ENCODE measurements at regions not wholly inside any gene's neighbourhood (a gene's known extent, or its start where the extent isn't known, plus 50 kb on each side); places are given as distances from the start of the nearest gene placed in this dataset.

DNA sequence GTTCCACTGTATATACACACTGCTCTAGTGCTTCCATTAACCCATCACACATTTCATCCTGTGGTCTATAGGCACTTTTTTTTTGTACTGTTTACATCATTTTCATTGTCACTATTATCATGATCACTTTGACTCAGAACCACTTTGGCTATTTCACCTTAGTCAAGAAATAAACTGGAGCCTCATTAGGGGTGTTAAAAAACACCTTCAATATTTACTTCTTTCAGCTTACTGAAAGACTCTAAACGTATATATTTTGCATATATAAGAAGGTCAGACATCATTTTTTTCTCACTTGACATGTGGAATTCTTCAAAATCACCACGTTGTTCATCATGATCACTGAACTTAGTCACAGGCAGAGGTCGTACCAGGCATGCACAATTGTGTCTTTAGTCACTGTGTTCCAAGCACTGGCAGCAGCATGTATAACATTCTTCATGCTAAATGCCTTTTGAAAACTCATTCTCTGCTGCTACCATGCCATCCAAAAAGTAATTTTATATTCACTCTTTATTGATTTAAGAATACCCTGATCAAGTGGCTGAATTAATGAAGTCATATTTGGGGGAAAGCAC, 229.2 kb upstream of the ARSJ start:
- Histone ChIP-seq H3K27me3 (no peaks in the 10 kb centered on the region), H3K4me1 (no peaks in the 10 kb centered on the region), H3K9me3 (no peaks in the 10 kb centered on the region), H3K4me3 (no peak overlapping the region), H3K36me3 (no peaks in the 10 kb centered on the region), H3K27ac (no peak overlapping the region)
- TF ChIP-seq, protein P1, sequence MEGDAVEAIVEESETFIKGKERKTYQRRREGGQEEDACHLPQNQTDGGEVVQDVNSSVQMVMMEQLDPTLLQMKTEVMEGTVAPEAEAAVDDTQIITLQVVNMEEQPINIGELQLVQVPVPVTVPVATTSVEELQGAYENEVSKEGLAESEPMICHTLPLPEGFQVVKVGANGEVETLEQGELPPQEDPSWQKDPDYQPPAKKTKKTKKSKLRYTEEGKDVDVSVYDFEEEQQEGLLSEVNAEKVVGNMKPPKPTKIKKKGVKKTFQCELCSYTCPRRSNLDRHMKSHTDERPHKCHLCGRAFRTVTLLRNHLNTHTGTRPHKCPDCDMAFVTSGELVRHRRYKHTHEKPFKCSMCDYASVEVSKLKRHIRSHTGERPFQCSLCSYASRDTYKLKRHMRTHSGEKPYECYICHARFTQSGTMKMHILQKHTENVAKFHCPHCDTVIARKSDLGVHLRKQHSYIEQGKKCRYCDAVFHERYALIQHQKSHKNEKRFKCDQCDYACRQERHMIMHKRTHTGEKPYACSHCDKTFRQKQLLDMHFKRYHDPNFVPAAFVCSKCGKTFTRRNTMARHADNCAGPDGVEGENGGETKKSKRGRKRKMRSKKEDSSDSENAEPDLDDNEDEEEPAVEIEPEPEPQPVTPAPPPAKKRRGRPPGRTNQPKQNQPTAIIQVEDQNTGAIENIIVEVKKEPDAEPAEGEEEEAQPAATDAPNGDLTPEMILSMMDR (IDR thresholded peaks at IDR 0.05 in 4 of 5, conservative IDR thresholded peaks at IDR 0.05 in 1 of 5): no peak
- TF ChIP-seq POLR2A (IDR thresholded peaks at IDR 0.05): no peak
- no peak for ATAC-seq
- DNase-seq: no peak
- in situ Hi-C loops (cut with MboI; ENCODE audit: low sequenced_read_pairs in 4 of 4) (no loop called here), intact Hi-C loops (cut with DNase I; ENCODE audit: low total_unique reads) (no loop called here)

DNA sequence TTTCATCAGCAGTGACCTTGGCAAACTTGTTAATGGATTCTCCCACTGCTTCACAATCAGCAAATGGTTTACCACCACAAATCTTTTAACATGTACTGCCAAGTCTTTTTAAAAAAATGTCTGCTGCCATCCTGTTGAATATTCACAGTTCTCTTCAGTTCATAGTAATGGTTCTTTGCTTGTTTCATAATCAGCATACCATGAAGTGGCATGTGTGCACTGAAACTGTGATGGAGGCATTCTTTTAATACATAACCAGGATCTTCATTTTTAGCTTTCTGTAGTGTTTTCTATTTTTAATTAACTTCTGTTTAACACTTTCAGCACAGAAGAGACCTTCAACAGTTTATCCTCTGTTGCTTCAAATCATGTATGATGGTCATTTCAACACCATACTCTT, 230.1 kb upstream of the ARSJ start:
- no peaks in the 10 kb centered on the region for H3K36me3 ChIP-seq
- no peaks in the 10 kb centered on the region for H3K9me3 ChIP-seq
- H3K27me3 ChIP-seq: no peaks in the 10 kb centered on the region
- no peak for DNase-seq
- ATAC-seq: no peak
- in situ Hi-C loops (cut with MboI; ENCODE audit: low sequenced_read_pairs in 4 of 4) (no loop called here), intact Hi-C loops (cut with DNase I; ENCODE audit: low total_unique reads) (no loop called here)
- TF ChIP-seq, protein P1 (IDR thresholded peaks at IDR 0.05 in 4 of 5, conservative IDR thresholded peaks at IDR 0.05 in 1 of 5): no peak
- TF ChIP-seq POLR2A (IDR thresholded peaks at IDR 0.05): no peak
- H3K27ac ChIP-seq: no peak overlapping the region
- H3K4me3 ChIP-seq: no peak overlapping the region
- no peaks in the 10 kb centered on the region for H3K4me1 ChIP-seq

DNA sequence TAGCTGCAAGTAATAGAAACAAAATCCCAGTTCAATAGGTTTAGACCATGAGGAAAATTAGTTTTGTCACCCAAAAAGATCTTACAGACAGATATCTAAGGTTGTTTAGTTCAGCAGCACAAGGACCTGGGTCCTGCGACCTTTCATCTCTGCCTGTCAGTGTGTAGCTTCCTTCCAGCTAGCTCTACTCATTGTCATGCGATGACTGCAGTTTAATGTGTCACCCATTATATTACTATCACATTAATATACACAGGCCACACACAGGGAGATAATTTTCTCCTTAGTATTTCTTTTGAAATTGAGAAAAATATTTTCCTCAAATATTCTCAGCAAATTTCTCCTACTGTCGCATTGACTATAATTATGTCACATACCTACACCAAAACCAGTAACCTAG, 232.1 kb upstream of the ARSJ start:
- Histone ChIP-seq H3K27ac (no peak overlapping the region), H3K27me3 (no peaks in the 10 kb centered on the region), H3K36me3 (no peaks in the 10 kb centered on the region), H3K9me3 (no peaks in the 10 kb centered on the region), H3K4me3 (no peak overlapping the region), H3K4me1 (no peaks in the 10 kb centered on the region)
- TF ChIP-seq POLR2A (IDR thresholded peaks at IDR 0.05): no peak
- TF ChIP-seq, protein P1 (IDR thresholded peaks at IDR 0.05 in 4 of 5, conservative IDR thresholded peaks at IDR 0.05 in 1 of 5): no peak
- intact Hi-C loops (cut with DNase I; ENCODE audit: low total_unique reads) (no loop called here), in situ Hi-C loops (cut with MboI; ENCODE audit: low sequenced_read_pairs in 4 of 4) (no loop called here)
- ATAC-seq (no peak), DNase-seq (no peak)

DNA sequence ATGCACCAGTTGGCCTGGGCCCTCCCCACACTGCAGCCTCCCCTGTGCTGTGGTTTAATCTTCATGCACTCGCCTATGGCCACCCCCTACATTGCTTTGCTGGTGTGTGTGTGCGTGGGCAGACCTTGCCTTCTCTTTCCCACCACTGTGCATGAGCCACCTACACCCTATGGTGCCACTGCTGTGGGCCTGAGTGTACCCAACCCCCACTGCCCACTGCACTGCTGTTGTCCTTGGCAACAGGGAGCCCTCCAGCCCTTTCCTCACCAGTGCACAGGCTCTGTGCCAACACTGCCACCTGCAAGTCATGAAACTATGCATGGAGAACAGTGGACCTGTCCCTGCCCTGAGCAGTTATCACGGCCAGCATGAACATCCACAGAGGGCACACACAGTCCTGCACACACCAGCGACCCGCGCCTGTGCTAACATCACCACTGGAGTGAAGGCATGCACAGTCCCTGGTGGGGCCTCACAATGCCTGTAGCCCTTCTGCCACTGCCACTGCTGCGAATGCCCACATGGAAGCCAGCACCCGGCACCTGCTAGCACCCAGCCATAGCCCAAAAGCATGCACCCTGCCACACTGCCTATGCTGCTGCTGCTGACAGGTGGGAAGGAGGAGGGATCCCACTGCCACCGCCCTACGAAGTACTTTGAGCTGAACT, 237.8 kb upstream of the ARSJ start:
- no peaks in the 10 kb centered on the region for H3K36me3 ChIP-seq
- no peaks in the 10 kb centered on the region for H3K27me3 ChIP-seq
- DNase-seq: no peak
- intact Hi-C loops (cut with DNase I; ENCODE audit: low total_unique reads): no loop called here
- H3K4me3 ChIP-seq: no peak overlapping the region
- in situ Hi-C loops (cut with MboI; ENCODE audit: low sequenced_read_pairs in 4 of 4): no loop called here
- TF ChIP-seq, protein P1 (IDR thresholded peaks at IDR 0.05 in 4 of 5, conservative IDR thresholded peaks at IDR 0.05 in 1 of 5): no peak
- no peak for TF ChIP-seq POLR2A (IDR thresholded peaks at IDR 0.05)
- no peak overlapping the region for H3K27ac ChIP-seq
- H3K4me1 ChIP-seq: no peaks in the 10 kb centered on the region
- no peak for ATAC-seq
- no peaks in the 10 kb centered on the region for H3K9me3 ChIP-seq

DNA sequence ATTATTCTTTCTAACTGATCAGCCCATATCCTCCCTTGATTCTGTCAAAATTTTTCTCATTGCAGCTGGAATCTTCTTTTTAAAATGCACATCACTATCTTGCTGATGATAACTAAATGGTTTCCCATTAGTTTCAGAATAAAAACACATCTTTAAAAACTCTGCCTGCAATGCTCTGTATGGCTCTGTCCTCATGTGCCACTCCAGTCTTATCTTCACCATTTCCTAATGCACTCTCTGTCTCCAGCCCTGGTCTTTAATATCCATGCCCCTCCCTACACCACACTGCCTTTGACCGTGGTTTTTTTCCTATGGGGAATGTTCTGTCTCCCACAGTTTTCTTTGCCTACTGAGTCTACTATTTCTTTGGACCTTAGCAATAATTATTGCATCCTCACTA, 244.1 kb upstream of the ARSJ start:
- H3K4me3 ChIP-seq: no peak overlapping the region
- no peak for DNase-seq
- in situ Hi-C loops (cut with MboI; ENCODE audit: low sequenced_read_pairs in 4 of 4) (no loop called here), intact Hi-C loops (cut with DNase I; ENCODE audit: low total_unique reads) (no loop called here)
- no peak for ATAC-seq
- H3K27me3 ChIP-seq: no peaks in the 10 kb centered on the region
- H3K9me3 ChIP-seq: no peaks in the 10 kb centered on the region
- TF ChIP-seq, protein P1 (IDR thresholded peaks at IDR 0.05 in 4 of 5, conservative IDR thresholded peaks at IDR 0.05 in 1 of 5): no peak
- no peak for TF ChIP-seq POLR2A (IDR thresholded peaks at IDR 0.05)
- H3K4me1 ChIP-seq: no peaks in the 10 kb centered on the region
- no peaks in the 10 kb centered on the region for H3K36me3 ChIP-seq
- no peak overlapping the region for H3K27ac ChIP-seq

Measured in gastrocnemius medialis (tissue), 4 donors.